A204.1 (cell line): ENCODE measurements at regions not wholly inside any gene's neighbourhood (a gene's known extent, or its start where the extent isn't known, plus 50 kb on each side); places are given as distances from the start of the nearest gene placed in this dataset.

Experiments
- FAIRE-seq: peaks from 2 replicates; lab custom pipeline; 2012; peaks lifted over from hg19 to GRCh38; lab: Jason Lieb, UNC

DNA sequence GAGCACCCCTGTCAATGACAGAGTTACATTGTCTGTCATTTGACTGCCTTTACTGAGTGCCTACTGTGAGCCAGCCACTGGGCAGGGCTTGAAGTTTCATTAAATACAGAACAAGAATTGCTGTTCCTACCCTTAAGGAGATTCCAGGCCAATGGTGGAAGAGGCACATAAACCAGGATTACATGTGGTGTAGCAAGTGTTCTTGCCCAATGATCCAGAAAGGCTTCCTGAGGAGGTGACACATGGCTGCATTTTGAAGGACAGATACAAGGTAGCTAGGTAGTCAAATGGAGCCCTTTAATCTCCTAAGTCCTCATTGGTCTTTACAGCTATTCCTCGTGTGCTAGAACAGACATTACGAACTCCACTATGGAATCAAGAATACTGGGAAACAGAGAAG lies 312.7 kb downstream of the ETAA1 start:
- no peak for FAIRE-seq

DNA sequence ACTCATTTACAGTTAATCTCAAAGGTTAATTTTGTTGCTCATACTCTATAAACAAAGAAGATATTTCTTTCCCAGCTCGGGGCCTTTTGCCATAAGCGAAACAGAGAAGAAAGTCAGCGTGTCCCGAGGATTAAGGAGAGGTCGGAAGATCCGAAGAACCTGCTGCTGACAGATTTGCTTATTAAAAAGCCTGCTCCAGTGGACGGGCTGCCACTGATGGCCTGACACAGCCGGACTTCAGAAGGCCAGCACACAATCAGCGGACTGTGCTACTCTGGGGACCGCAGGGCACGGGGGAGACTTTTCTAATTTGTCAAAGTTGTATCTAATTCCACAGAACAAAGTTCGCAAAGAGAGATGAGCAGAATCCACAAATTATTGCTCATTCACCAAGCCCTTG lies 315.4 kb downstream of the ETAA1 start:
- no peak for FAIRE-seq

DNA sequence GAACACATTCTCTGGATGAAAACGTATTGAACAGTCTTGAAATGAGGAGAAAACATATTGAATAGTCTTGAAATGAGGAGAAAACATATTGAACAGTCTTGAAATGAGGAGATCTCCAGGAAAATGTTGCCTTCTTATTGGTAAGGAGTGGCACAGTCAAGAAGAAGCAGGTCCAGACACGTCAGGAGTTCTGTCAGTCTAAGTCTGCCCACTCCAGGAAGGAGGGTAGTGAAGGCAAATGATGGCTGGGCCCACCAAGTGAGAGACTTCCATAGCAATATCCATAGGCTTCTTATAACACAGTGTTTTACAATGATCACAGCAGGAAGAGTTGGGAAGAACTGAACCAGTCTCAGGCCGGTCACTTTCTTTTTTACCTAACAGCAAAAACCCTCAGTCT lies 316.2 kb downstream of the ETAA1 start:
- FAIRE-seq = no peak

DNA sequence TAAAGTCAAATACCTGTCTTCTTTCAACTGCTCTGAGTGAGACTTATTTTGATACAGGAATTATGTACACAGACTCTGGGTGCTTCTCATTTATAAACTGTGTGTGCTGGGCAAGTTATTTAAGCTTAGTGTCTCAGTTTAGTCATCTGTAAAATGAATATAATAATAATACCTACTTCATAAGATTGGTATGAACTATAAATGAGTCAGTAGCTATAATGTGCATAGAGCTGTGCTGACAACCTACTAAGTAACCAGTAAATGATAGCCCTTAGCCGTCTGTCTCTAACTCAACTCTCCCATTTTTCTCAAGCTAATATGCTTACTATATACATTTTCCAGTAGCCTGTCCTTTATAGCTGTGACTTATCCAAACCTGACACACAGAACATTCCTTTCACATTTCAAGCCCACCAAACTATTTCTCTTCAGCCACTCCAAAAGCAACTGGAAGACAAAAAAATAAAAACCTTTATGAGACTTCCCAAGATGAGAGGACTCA lies 319.8 kb downstream of the ETAA1 start:
- no peak for FAIRE-seq

DNA sequence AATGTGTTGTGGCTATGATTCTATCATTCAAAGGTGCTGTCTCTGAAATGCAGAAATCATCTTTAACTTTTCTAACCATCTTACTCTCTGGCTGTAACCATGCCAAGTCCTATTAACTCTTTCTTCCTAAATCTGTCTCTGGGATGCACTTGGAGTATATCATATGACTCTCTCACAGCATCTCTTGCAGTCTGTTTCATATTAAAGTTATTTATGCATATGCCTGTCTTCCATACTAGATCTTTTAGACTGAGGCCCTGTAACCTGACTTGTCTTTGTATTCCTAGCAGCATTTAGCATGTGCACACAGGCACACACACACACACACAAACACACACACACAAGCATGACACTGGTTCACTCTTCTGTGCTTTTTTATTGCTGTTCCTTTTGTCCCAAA lies 320.6 kb downstream of the ETAA1 start:
- no peak for FAIRE-seq

DNA sequence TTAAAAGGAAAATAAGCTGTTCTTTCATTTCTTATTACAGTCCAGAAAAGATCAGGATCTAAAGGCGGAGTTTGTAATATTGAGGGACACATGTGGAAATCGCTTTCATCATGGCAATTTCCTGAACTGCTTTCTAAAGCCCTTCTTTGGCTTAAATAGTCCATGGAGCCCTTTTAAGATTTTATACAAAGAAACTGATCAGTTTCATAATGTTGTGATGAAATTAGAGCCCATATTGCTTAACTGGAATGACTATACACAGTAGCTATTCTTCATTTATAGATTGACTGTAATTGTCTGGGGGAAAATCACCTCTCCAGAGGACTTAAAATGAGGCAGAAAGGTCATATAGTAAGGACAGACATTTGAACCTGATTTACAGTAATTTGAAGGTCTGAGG lies 322.2 kb downstream of the ETAA1 start:
- no peak for FAIRE-seq

DNA sequence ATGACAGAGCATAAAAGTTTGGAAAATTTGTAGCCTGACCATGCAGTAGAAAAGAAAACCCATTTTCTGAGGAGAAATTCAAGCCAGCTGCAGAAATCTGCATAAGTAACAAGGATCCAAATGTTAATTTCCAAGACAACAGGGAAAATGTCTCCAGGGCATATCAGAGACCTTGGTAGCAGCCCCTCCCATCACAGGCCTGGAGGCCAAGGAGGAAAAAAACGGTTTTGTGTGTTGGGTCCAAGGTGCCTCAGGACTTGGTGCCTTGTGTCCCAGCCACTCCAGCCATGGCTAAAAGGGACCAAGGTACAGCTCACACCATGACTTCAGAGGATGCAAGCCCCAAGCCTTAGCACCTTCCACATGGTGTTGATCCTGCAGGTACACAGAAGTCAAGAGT lies 324.4 kb downstream of the ETAA1 start:
- no peak for FAIRE-seq

DNA sequence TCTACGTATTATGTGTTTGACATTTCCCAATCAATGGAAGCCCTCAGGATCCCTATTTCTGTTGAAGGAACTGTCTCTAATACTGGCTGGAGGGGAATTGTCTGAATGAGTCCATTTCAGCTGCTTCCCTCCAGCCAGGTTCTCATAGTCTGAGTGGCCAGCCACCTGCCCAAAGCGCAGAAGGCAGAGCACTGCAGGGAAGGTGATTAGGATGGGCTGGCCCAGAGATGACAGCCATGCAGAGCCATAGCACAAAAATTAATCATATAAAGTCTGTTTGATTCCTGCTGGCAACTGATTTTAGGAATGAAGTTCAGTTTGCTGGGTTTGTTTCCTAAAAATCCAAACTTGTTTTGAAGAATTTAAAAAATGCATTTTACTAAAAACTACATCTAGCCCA lies 327.1 kb downstream of the ETAA1 start:
- FAIRE-seq = no peak

DNA sequence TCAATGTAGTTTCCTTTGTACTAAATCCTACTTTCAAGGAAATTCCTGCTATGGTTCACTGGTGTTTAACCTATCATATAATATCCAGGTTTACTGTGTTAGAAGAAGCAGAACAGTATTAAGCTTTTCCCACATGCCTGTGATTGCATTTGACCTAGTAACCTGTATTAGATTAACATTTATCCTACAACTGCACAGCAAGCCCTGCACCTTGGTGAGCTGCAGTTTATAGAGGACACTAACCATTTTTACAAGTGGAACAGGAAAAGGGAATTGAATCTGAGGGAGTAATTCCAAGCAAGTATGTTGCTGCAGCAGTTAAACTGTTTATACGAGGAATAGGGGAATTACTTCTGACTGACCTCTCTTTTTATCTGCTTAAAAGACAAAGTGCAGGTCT lies 328.6 kb downstream of the ETAA1 start:
- no peak for FAIRE-seq

DNA sequence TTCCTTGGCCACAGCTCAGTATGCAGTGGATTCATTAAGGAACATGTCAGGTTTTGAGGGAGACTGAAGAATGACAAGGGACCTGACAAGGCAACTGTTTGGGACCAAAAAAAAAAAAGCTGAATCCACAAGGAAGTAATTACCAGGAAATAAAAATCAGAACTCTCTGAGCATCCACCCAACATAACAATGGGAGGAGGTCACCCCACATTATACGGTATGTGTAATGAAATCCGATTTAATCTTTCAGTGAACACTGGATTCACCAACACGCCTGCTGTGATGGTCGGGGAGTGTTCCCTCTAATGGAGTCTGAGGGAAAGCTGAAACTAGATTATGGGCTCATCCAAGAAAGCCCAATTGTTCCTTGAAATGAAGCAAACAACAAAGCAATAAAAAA lies 329.3 kb downstream of the ETAA1 start:
- FAIRE-seq = no peak

DNA sequence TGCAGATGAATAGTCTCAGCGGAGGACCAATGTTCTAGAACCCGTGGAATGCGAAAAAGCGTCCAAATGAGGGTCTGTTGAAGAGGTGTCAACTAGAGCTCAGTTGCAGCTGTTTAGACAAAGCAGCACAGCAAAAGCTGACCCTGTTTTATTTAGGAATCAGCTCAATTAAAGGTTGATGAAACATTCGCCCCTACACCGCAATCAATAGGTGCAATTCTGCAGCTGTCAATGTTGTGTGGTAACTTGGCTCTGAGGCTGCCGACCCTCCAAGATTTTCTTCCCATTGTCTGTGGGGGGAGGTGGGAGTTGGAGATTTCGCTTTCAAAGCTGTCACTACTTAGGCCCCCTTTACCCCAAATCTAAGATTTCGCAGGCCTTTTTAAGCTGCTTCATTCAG lies 330.0 kb downstream of the ETAA1 start:
- FAIRE-seq = no peak

DNA sequence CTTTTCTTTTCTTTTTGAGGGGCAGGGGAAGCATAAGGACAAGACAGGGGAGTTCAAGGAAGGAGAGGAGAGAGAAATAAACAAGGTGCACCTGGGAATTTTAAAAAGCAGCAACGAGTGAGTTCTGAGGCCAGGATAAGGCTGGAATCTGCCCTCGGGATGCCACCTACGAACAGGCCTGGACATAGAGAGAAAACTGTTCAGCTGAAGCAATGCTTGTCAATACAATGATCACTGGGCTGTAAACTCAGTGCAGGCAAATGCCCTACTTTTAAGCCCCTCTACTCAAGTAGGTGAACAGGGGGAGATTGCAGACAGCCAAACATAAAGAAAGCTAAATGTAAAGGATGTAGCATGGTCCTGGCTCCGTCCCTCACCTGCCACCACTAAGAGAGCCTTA lies 330.5 kb downstream of the ETAA1 start:
- FAIRE-seq = no peak

DNA sequence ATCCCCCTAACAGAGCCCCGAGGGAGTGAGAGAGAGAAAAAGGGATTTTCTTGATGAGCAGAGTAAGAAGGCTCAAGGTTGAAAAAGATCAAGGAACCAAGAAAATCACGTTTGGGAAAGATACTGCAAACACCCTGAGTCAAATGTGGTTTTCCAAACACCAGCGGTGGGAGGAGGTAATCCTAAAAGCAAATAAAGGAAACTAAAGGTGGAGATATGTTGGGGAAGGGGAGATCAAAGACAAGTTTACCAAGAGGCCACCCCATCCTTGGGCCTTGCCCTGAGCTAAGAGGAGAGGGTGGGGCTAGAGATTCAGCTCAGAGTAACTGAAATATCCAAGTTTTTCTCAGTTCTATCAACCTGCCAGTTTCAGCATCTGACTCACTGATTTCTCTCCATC lies 332.3 kb downstream of the ETAA1 start:
- no peak for FAIRE-seq

DNA sequence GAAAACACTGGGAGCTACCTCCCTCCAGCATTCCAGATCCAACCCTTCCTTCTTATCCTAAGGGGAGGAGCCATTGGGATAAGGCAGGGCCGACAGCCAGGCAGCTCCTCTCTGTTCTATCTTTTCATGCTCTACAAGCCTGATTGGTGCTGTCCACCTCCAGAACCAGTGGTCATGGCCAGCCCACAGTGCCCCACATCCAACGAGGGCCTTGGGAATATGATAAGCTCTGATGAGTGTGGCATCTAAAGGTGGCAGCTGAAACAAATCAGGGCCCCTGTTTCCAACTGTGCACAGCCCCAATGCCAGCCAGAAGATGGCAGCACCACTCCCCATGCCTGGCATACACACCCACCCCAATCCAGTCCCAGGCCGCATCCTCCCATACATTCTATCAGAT lies 329.3 kb downstream of the C1D start:
- no peak for FAIRE-seq

DNA sequence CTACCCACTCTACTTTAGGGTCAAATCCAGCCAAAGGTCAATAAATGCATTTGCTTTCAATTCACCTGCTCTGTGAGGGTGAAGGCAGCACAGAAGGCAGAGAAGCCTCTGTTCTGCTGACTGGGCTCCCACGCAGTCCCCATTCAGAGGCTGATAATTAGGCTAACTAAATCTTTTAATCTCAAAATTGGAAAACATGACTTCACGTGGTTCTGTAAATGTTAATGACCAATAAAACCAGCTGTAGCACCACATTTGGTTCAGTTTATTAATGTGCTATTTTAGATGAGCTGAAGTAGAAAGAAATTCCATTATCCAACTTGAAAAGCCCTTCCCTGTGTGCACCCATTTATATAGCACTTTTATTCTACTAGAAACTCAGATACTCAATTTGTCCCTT lies 310.6 kb downstream of the C1D start:
- FAIRE-seq = no peak

DNA sequence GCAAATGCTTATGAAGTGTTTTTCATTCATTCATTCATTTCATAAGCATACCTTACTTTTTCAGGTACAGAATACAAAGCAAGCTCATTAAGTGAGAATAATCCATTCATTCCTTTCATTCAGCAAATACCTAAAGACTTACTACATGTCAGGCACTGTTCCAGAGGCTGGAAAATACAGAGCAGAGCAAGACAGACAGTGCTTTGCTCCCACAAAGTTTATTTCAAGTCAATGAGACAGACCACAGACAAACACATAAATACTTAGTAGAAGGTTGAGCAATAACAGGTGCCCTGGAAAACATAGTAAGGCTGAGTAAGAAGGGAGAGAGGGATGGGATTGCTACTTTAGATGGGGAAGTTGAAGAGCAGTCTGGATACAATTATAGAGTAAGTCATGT lies 309.8 kb downstream of the C1D start:
- no peak for FAIRE-seq

DNA sequence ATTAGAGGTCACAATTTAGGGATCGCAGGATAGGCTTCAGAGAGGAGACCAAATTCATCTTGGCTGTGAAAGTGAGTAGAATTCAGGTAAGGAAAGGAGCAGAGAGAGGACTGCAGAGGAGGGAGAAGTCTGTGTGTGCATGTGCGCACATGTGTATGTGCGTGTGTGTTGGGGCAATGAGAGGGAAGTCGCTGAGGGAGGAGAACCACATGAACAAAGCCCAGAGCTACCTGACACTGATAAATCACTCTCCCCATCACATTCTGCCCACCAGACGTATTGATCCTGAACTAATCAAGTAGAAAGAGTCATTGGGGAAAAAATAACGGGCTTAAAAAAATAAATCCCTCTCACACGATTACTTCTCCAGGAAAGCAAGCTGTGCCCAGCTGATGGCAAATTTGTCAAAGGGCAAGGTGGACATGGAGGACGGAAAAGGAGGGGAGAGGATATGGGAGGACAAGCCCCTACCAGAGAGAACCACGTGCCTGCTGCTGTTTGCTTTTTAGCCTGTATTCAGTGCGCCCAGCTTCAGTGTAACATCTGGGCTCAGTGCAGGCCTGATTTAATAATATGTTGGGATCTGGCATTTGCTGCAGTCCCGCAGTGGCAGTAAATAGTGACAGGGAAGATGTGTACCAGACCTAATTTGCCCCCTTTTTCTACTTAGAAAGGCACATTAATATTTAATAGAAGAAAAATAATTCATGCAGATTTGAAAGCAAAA lies 307.5 kb downstream of the C1D start:
- FAIRE-seq = no peak

DNA sequence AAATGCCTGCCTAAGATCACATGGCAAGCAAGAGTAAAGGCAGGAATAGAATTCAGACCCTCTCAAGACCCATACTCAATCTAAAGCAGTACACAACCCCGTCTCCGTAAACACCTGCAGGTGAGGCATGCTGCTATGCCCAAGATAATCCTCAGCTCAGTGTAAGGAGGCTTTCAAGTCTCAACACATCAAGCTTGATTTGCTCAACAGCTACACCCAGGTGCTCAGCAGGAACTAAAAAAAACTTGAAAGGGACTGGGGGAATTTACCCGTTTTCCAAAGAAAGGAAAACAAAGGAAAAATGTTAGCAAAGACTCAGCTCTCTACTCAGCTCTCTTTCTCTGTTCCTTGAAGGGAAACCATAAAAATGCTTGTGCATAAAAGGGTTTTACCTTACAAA lies 301.8 kb downstream of the C1D start:
- FAIRE-seq = no peak

DNA sequence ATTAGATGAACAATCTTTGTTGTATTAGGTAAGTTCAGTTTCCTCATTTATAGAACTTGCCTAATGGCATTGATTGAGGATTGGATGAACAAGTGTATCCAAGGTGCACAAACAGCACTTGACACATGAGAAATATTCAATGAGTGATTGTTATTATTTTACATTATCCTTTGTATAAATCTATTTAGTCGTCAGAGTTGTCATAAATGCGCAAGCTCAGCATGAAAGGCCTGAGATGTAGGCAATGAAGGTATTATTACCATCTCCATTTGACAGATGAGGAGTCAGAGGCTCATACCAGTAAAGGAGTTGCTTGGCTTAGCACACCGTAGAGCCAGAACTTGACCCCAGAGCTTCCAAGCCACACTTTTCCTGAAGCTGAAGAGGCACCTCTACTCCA lies 291.4 kb downstream of the C1D start:
- FAIRE-seq = no peak

DNA sequence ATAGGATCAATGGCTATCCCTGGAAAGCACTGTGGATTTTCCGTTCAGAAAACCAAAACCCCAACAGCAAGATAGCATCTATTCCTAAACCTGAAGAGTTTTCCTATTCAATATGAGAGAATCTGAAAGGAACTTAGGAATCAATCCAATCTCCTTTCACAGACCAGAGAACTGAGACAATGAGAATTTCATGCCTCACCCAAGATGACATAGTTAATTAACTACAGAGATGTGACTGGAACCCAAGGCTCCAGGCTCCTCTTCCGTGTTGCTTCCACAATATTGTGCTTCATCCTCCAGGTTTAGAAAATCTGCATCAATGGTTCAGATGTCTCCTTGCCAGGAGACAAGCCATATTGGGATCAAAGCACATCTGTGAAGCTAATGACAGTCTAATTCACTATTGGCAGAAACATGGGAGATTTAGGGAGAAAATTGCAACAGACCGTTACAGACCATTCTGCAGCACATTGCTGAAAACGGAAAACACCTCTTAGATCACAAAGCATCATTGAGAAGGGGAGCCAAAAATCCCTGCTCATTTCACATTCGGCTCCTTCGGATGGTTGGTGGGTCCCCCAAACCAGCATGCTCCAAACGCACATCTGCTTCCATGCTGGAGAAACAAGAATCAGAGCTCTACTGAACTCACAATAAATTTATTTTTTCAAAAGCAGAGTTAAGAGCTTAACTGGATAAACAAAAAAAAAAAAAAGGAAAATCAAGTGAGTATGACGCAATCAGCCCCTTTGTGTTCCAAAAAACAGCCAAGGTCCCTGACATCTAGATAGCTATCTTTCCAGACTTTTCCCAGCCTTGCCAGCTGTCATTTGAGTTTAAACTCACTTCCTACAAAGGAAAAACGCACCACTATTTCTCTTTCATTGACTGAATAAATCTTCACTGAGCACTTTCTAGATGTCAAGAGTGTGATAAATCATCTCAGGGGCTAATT lies 290.3 kb downstream of the C1D start:
- FAIRE-seq = no peak

DNA sequence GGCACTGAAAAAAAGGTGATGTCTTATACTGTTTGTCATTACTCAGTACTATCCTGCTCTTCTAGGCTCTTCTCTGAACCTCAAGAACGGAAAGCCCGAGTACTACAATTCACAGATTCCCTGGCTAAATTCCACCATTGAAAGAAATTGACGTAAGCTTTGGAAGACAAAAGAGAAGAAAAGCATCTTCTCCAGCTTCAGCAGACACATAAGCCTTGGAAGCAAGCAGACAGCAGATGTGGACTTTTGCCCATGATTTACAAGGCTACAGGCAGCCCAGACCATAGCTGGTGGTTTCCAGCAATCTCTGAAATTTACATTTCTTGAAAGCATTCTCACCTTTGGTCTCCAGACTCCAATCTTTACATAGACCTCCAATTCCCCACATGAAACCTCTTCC lies 289.0 kb downstream of the C1D start:
- no peak for FAIRE-seq

DNA sequence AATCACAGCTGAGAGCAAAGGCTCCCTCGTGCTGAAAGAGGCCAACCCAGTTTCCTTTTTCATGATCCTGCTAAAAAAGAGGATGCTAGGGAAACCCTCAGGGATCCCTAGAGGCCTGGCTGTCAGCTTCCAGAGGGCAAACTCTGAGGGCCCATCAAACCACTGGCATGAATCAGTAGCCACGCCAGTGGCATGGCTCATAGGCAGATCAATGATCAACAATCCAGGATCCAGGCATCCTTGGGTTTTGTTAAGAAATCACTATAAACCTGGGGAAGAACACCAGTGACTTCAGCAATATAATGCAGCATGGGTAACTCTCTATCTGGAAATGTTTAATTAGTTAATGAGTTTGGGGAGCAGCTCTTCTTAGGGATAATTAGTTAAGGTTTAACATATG lies 286.5 kb downstream of the C1D start:
- FAIRE-seq = no peak

DNA sequence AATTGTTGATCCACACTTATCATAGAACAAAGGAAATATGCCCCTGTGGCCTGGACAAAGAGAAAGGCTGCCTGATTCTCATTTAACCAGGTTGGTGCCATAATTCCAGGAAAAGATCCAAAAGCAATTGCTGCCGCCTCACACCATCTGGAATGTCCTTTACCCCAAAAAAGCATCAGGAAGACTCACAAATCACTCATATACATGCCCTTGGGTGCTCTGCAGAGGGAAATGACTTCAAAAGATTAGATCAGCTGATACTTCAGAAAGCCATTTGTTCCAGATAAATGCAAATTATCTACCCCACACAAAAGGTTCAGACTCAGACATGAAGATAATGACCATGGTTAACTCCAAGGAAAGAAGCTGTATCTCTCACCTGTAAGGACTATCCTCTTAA lies 285.8 kb downstream of the C1D start:
- no peak for FAIRE-seq
